ENCODE measurements at regions not wholly inside any gene's neighbourhood (a gene's known extent, or its start where the extent isn't known, plus 50 kb on each side); places are given as distances from the start of the nearest gene placed in this dataset.
"Not testable (repeated sequence)": the region's sequence is repeated elsewhere in the genome, so short reads cannot be mapped to it uniquely, and the experiment has no call there.

DNA sequence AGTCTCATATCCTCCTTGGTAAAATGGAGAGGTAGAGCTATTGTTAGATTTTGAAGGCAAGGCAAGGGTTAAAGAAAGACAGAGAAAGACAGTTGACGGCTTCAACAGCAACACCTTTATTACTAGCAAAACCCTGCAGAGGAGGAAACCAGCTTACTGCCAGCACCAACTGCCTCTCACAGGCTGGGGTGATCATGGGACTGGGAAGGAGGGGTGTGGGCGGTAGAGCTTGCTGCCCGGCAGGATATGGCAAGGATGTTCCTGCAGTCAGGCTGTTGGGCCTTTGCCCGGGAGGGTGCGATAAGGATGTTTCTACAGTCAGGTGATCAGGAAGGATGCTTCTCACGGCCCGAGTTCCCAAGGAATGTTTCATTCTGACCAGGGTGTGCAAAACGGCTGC is 310.0 kb downstream of the FOXD4L4 start:
- ATAC-seq, H3K27ac Mint-ChIP-seq, H3K36me3 Mint-ChIP-seq, H3K4me3 Mint-ChIP-seq, DNase-seq, POLR2A ChIA-PET, H3K9me3 Mint-ChIP-seq, H3K4me1 Mint-ChIP-seq, H3K27me3 Mint-ChIP-seq: not testable (repeated sequence)

DNA sequence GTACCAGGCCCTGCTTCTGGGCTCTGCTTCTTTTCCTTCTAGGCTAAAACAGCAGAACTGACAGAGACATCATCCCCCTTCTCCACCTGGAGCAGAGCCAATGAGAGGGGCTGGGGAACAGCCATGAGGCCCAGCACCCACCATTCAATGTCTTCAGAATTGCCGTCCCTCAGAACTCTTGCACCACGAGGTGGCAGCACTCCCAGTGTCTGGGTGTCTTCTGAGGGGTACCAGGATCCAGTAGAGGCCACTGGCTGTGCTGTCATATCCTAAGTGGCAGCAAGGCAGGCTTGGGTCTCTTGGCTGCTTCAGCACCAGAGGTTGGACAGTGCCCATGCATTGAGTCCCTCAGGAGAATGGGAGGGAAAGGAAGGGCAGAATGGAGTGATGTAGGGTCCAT is 312.8 kb downstream of the FOXD4L4 start:
- H3K27me3 Mint-ChIP-seq, ATAC-seq, DNase-seq, H3K9me3 Mint-ChIP-seq, POLR2A ChIA-PET, H3K4me3 Mint-ChIP-seq, H3K4me1 Mint-ChIP-seq, H3K36me3 Mint-ChIP-seq, H3K27ac Mint-ChIP-seq: not testable (repeated sequence)

DNA sequence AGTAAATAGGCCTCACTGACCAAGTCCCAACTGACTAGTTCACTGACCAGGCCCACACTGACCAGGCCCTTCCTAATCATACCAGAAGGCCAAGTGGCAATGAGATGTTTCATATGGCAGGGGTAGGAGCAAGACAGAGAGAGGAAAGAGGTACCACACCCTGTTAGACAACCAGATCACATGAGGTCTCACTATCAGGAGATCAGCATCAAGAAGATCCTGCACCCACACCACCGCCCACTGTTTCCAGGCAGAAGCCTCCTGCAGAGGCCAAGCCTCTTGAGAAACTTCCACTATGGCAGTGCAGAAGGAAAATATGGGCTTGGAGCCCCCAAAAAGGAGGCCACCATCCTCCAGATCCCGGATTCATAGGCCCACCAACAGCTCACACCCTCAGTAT is 317.8 kb downstream of the FOXD4L4 start:
- POLR2A ChIA-PET, H3K27me3 Mint-ChIP-seq, H3K9me3 Mint-ChIP-seq, H3K4me3 Mint-ChIP-seq, H3K36me3 Mint-ChIP-seq, H3K27ac Mint-ChIP-seq, DNase-seq, ATAC-seq, H3K4me1 Mint-ChIP-seq: not testable (repeated sequence)

DNA sequence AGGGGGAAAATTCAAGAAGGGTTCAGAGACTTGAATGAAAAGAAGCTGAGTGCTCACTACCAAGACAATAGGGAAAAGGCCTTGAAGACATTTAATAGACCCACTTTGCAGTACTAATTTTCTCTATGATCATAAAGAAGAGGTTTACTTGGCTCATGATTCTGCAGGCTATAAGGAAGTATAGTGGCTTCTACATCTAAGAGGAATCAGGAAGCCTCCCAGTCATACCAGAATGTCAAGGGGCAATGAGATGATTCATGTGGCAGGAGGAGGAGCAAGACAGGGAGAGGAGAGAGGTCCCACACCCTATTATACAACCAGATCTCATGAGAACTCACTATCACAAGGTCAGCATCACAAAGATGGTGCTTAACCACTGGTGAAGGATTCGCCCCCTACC is 323.7 kb downstream of the FOXD4L4 start:
- H3K36me3 Mint-ChIP-seq, H3K27ac Mint-ChIP-seq, H3K27me3 Mint-ChIP-seq, H3K4me3 Mint-ChIP-seq, DNase-seq, H3K4me1 Mint-ChIP-seq, H3K9me3 Mint-ChIP-seq, ATAC-seq, POLR2A ChIA-PET: not testable (repeated sequence)

DNA sequence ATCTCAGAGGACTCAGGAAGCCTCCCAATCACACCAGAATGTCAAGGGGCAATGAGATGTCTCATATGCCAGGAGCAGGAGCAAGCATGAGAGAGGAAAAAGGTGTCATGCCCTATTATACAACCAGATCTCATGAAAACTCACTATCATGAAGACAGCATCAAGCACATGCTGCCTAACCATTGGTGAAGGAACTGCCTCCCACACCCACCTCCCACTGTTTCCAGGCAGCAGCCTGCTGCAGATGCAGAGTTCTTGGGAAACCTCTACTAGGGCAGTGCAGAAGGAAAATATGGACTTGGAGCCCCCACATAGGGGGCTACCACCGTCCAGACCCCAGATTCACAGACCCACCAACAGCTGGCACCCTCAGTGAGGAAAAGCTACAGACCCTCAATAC is 326.9 kb downstream of the FOXD4L4 start:
- H3K36me3 Mint-ChIP-seq, H3K27me3 Mint-ChIP-seq, DNase-seq, H3K9me3 Mint-ChIP-seq, POLR2A ChIA-PET, H3K4me3 Mint-ChIP-seq, H3K27ac Mint-ChIP-seq, H3K4me1 Mint-ChIP-seq, ATAC-seq: not testable (repeated sequence)

DNA sequence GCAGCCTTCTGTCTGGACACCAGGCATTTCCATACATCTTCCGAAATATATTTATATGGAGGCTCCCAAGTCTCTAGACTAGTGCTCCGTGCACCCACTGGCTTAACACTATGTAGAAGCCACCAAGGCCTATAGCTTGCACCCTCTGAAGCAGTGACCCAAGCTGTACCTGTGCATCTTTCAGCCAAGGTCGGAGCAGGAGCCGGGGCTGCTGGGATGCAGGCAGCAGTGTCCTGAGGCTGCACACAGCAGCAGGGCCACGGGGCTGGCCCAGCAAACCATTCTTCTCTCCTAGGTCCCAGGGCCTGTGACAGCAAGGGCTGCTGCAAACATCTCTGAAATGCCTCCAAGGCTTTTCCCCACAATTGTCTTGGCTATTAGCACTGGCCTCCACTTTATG is 328.8 kb downstream of the FOXD4L4 start:
- peak in 1 of 10 donors; percentile 8 for DNase-seq
- ATAC-seq, H3K27me3 Mint-ChIP-seq, H3K36me3 Mint-ChIP-seq, POLR2A ChIA-PET, H3K27ac Mint-ChIP-seq, H3K4me3 Mint-ChIP-seq, H3K4me1 Mint-ChIP-seq, H3K9me3 Mint-ChIP-seq: not testable (repeated sequence)

DNA sequence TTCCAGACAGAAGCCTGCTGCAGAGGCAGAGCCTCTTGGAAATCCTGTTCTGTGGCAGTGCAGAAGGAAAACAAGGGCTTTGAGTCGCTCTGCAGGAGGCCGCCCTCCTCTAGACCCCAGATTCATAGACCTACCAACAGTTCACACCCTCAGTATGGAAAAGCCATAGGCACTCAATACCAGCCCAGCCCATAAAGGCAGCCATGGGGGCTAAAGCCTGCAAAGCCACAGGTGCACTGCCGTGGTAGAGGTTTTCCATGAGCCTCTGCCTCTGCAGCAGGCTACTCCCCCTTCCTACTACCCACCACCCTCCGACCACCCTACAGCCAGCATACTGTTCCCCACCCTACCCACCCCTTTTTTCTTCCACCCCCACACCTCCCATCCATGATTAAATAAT is 330.3 kb downstream of the FOXD4L4 start:
- POLR2A ChIA-PET, H3K4me1 Mint-ChIP-seq, H3K9me3 Mint-ChIP-seq, H3K27ac Mint-ChIP-seq, H3K36me3 Mint-ChIP-seq, H3K4me3 Mint-ChIP-seq, H3K27me3 Mint-ChIP-seq, ATAC-seq: not testable (repeated sequence)
- DNase-seq = peak in 1 of 10 donors; percentile 23

DNA sequence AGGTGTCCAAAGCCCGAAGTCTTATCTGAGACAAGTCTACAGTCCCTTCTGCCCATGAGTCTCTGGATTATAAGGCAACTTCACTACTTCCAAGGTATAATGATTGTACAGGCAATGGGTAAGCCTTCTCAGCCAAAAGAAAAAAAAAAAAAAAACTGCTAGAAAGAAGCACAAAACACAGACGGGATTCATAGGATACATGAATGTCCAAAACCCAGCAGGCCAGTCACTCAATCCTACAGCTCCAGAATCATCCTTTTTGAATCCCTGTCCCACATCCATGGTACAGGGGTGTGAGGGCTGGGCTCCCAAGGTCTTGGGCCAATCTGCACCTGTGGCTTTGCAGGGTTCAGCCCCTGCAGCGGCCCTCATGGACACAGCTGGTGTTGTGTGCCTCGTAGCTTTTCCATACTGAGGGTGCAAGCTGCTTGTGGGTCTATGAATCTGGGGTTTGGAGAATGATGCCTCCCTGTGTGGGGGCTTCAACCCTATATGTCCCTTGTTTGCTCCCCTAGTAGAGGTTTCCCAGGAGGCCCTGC is 331.6 kb downstream of the FOXD4L4 start:
- H3K9me3 Mint-ChIP-seq, H3K4me3 Mint-ChIP-seq, ATAC-seq, H3K36me3 Mint-ChIP-seq, H3K27ac Mint-ChIP-seq, H3K27me3 Mint-ChIP-seq, H3K4me1 Mint-ChIP-seq, POLR2A ChIA-PET: not testable (repeated sequence)
- DNase-seq = peak in 1 of 10 donors; percentile 31

DNA sequence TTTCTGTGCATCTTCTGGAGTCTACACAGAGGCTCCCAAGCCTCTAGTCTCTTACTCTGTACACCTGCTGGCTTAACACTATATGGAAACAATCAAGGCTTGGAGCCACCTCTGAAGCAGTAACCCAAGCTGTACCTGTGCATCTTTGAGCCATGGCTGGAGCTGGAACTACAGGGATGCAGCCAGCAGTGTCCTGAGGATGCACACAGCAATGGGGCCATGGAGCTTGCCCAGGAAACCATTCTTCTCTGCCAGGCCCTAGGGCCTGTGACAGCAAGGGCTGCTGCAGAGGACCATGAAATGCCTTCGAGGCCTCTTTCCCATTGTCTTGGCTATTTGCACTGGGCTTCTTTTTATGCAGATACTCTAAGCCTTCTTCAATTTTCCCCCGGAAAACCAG is 332.1 kb downstream of the FOXD4L4 start:
- H3K4me3 Mint-ChIP-seq, H3K27ac Mint-ChIP-seq, H3K36me3 Mint-ChIP-seq, H3K9me3 Mint-ChIP-seq, H3K4me1 Mint-ChIP-seq, POLR2A ChIA-PET, H3K27me3 Mint-ChIP-seq: not testable (repeated sequence)
- DNase-seq (peak in 1 of 10 donors; percentile 19), ATAC-seq (peak in 1 of 2 donors; percentile 10)

DNA sequence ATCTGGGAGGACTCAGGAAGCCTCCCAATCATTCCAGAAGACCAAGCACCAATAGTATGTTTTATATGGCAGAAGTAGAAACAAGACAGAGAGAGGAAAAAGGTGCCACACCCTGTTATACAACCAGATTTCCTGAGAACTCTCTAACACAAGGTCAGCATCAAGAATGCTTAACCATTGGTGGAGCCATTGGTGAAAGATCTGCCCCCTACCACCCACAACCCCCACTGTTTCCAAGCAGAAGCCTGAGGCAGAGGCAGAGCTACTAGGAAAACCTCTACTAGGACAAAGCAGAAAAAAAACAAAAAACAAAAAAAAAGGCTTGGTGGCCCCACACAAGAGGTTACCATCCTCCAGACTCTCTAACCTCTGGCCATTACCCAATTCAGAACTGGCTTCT is 336.2 kb downstream of the FOXD4L4 start:
- H3K27me3 Mint-ChIP-seq, H3K4me3 Mint-ChIP-seq, ATAC-seq, H3K9me3 Mint-ChIP-seq, DNase-seq, H3K27ac Mint-ChIP-seq, POLR2A ChIA-PET, H3K36me3 Mint-ChIP-seq, H3K4me1 Mint-ChIP-seq: not testable (repeated sequence)

DNA sequence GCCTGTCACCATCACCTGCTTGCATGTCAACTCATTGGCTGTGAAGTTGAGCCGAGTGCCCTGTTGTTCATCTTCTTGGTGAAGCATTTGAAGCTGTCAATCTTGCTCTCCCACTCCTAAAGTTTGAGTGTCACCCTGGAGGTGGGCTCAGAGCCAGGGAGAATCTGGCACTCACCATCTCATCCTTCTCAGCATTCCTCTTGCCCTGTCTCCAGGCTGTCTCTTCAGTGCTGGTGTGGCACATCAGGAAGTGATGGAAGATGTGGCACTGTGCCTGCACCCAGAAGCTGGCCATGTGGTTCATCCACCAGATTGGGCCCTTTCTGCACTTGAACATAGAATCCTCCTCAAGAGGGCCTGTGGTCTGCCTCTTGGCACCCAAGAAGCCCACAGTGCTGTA is 345.9 kb downstream of the FOXD4L4 start:
- H3K9me3 Mint-ChIP-seq, H3K27me3 Mint-ChIP-seq, POLR2A ChIA-PET, ATAC-seq, DNase-seq, H3K4me3 Mint-ChIP-seq, H3K4me1 Mint-ChIP-seq, H3K36me3 Mint-ChIP-seq, H3K27ac Mint-ChIP-seq: not testable (repeated sequence)

Data from naive thymus-derived CD8-positive, alpha-beta T cell (primary cell).